GM18505 (cell line): ENCODE measurements at regions not wholly inside any gene's neighbourhood (a gene's known extent, or its start where the extent isn't known, plus 50 kb on each side); places are given as distances from the start of the nearest gene placed in this dataset.

Source experiments
- ATAC-seq: cut with Tn5 transposase; IDR thresholded peaks from one replicate; pipeline ENCODE4 v1.9.1; 2021; ENCODE audit not compliant: unreplicated experiment
- POLR2A ChIP-seq: IDR thresholded peaks from 4 replicates; pipeline ENCODE4 v1.6.1; 2011; ENCODE audit warnings: borderline replicate concordance; ENCODE audit not compliant: insufficient read depth, insufficient read length; ENCODE audit errors: extremely low read depth

- no peak for TF ChIP-seq POLR2A
- ATAC-seq = no peak
These were observed 238.5 kb upstream of the CHST9 start for GRCh38 chr18:27423581-27423980.

GRCh38 chr18:27419646-27420045 is 234.5 kb upstream of the CHST9 start:
- ATAC-seq = no peak
- no peak for TF ChIP-seq POLR2A

- no peak for ATAC-seq
- no peak for TF ChIP-seq POLR2A
These were observed 230.4 kb upstream of the CHST9 start for GRCh38 chr18:27415495-27415894.

GRCh38 chr18:27414682-27415081 is 229.6 kb upstream of the CHST9 start:
- no peak for ATAC-seq

GRCh38 chr18:27413495-27414401 is 228.6 kb upstream of the CHST9 start:
- ATAC-seq = no peak
- TF ChIP-seq POLR2A = no peak

More at GRCh38 chr18:27414682-27415081, 229.6 kb upstream of the CHST9 start:
- no peak for TF ChIP-seq POLR2A

- TF ChIP-seq POLR2A = no peak
- ATAC-seq = no peak
These were observed 227.4 kb upstream of the CHST9 start for GRCh38 chr18:27412556-27412955.

GRCh38 chr18:27411911-27412310 is 226.8 kb upstream of the CHST9 start:
- no peak for TF ChIP-seq POLR2A
- no peak for ATAC-seq

- no peak for ATAC-seq
- no peak for TF ChIP-seq POLR2A
These were observed 225.9 kb upstream of the CHST9 start for GRCh38 chr18:27411013-27411412.

- no peak for ATAC-seq
- TF ChIP-seq POLR2A = no peak
These were observed 219.7 kb upstream of the CHST9 start for GRCh38 chr18:27404855-27405254.

- TF ChIP-seq POLR2A = no peak
- ATAC-seq = no peak
These were observed 214.9 kb upstream of the CHST9 start for GRCh38 chr18:27400001-27400400.

GRCh38 chr18:27395752-27396151 is 210.6 kb upstream of the CHST9 start:
- ATAC-seq = no peak

GRCh38 chr18:27394687-27395086 is 209.6 kb upstream of the CHST9 start:
- no peak for ATAC-seq
- no peak for TF ChIP-seq POLR2A

More at GRCh38 chr18:27395752-27396151, 210.6 kb upstream of the CHST9 start:
- no peak for TF ChIP-seq POLR2A

GRCh38 chr18:27382567-27383216 is 197.6 kb upstream of the CHST9 start:
- ATAC-seq = no peak
- TF ChIP-seq POLR2A = no peak
